ENCODE measurements at regions not wholly inside any gene's neighbourhood (a gene's known extent, or its start where the extent isn't known, plus 50 kb on each side); places are given as distances from the start of the nearest gene placed in this dataset.

- no peak for TF ChIP-seq GABPA (IDR thresholded peaks at IDR 0.05; ENCODE audit: borderline replicate concordance, insufficient read depth, low read length)
- TF ChIP-seq KDM4A (IDR thresholded peaks at IDR 0.05; ENCODE audit: low read depth, low read length, severe bottlenecking) = no peak
- no peak for TF ChIP-seq CHD1 (IDR thresholded peaks at IDR 0.05; ENCODE audit: low read depth, low read length)
- no peak for TF ChIP-seq MAFK (IDR thresholded peaks at IDR 0.05; ENCODE audit: low read depth, low read length)
- no peak for TF ChIP-seq BRCA1 (IDR thresholded peaks at IDR 0.05; ENCODE audit: low read depth, low read length)
- TF ChIP-seq USF2 (IDR thresholded peaks at IDR 0.05; ENCODE audit: low read length) = no peak
- TF ChIP-seq EGR1 (IDR thresholded peaks at IDR 0.05; ENCODE audit: borderline replicate concordance, low read depth, low read length) = no peak
Observed at GRCh38 chr5:173523388-173523787, 93.1 kb downstream of the BOD1 start (continued).

All from H1 (cell line).